ENCODE measurements at regions not wholly inside any gene's neighbourhood (a gene's known extent, or its start where the extent isn't known, plus 50 kb on each side); places are given as distances from the start of the nearest gene placed in this dataset.

DNA sequence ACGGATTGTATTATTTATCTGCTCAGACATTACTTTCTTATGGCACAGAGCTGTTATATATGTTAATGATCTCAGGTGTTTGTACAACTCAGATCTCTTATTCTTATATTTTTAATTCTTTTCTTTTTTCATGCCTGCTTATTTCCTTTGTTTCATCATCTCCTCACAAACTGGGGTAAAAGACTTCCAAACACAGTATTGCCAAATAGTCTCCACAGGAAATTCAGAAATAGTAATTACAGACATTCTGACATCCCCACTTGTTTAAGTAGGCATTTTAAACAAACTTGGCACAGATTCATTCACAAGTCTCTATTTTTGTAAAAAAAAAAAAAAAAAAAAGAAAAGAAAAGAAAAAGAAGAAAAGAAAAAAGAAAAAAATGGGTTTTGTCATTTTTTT, 129.7 kb upstream of the USP38 start:
- TF ChIP-seq GATAD2B (conservative IDR thresholded peaks at IDR 0.05; ENCODE audit: low read depth) (no peak), EP300 (IDR thresholded peaks at IDR 0.05; ENCODE audit: borderline replicate concordance in 1 of 2, control insufficient read depth in 1 of 2, low read depth in 2 of 2, low read length in 2 of 2) (no peak), POLR2A (IDR thresholded peaks at IDR 0.05; ENCODE audit: low read depth, low read length) (no peak), POLR2AphosphoS5 (IDR thresholded peaks at IDR 0.05; ENCODE audit: low read length) (no peak), NRF1 (conservative IDR thresholded peaks at IDR 0.05; ENCODE audit: low read depth, low read length) (no peak), ETV6 (conservative IDR thresholded peaks at IDR 0.05 in 1 of 2, IDR thresholded peaks at IDR 0.05 in 1 of 2; ENCODE audit: borderline replicate concordance in 1 of 2, low read depth in 1 of 2) (no peak), CHD2 (IDR thresholded peaks at IDR 0.05; ENCODE audit: borderline replicate concordance, low read depth, low read length) (no peak), SP1 (IDR thresholded peaks at IDR 0.05; ENCODE audit: low read depth, low read length) (no peak), CTCF (IDR thresholded peaks at IDR 0.05 in 2 of 3, conservative IDR thresholded peaks at IDR 0.05 in 1 of 3; ENCODE audit: control insufficient read depth in 2 of 3, extremely low read depth in 1 of 3, insufficient read depth in 1 of 3, low read depth in 3 of 3, low read length in 3 of 3) (no peak), NFYA (IDR thresholded peaks at IDR 0.05; ENCODE audit: borderline replicate concordance, low read depth, low read length) (no peak)
- TF ChIP-seq, protein P1, sequence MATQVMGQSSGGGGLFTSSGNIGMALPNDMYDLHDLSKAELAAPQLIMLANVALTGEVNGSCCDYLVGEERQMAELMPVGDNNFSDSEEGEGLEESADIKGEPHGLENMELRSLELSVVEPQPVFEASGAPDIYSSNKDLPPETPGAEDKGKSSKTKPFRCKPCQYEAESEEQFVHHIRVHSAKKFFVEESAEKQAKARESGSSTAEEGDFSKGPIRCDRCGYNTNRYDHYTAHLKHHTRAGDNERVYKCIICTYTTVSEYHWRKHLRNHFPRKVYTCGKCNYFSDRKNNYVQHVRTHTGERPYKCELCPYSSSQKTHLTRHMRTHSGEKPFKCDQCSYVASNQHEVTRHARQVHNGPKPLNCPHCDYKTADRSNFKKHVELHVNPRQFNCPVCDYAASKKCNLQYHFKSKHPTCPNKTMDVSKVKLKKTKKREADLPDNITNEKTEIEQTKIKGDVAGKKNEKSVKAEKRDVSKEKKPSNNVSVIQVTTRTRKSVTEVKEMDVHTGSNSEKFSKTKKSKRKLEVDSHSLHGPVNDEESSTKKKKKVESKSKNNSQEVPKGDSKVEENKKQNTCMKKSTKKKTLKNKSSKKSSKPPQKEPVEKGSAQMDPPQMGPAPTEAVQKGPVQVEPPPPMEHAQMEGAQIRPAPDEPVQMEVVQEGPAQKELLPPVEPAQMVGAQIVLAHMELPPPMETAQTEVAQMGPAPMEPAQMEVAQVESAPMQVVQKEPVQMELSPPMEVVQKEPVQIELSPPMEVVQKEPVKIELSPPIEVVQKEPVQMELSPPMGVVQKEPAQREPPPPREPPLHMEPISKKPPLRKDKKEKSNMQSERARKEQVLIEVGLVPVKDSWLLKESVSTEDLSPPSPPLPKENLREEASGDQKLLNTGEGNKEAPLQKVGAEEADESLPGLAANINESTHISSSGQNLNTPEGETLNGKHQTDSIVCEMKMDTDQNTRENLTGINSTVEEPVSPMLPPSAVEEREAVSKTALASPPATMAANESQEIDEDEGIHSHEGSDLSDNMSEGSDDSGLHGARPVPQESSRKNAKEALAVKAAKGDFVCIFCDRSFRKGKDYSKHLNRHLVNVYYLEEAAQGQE (IDR thresholded peaks at IDR 0.05; ENCODE audit: low read depth, low read length) = no peak
